HG03280 (cell line): ENCODE measurements at regions not wholly inside any gene's neighbourhood (a gene's known extent, or its start where the extent isn't known, plus 50 kb on each side); places are given as distances from the start of the nearest gene placed in this dataset.
"Not testable (repeated sequence)": the region's sequence is repeated elsewhere in the genome, so short reads cannot be mapped to it uniquely, and the experiment has no call there.

Experiments used
- ATAC-seq: cut with Tn5 transposase; IDR thresholded peaks from one replicate; pipeline ENCODE4 v1.9.1; 2021; ENCODE audit warnings: mild to moderate bottlenecking, moderate library complexity; ENCODE audit not compliant: unreplicated experiment

GRCh38 chr4:77220828-77221613 lies 64.0 kb downstream of the CCNG2 start:
- no peak for ATAC-seq

- ATAC-seq = no peak
Observed at GRCh38 chr4:77225022-77225421, 68.0 kb downstream of the CCNG2 start.

- no peak for ATAC-seq
Observed at GRCh38 chr4:77226939-77227705, 70.1 kb downstream of the CCNG2 start.

- no peak for ATAC-seq
Observed at GRCh38 chr4:77229433-77229832, 72.4 kb downstream of the CCNG2 start.

- no peak for ATAC-seq
Observed at GRCh38 chr4:77232653-77233052, 75.6 kb downstream of the CCNG2 start.

GRCh38 chr4:77235289-77235854 lies 78.4 kb downstream of the CCNG2 start:
- no peak for ATAC-seq

- ATAC-seq = no peak
Observed at GRCh38 chr4:77236806-77237205, 79.8 kb downstream of the CCNG2 start.

GRCh38 chr4:77240469-77241066 lies 83.6 kb downstream of the CCNG2 start:
- peak; percentile 75 for ATAC-seq

- ATAC-seq = no peak
Observed at GRCh38 chr4:77248805-77249204, 91.8 kb downstream of the CCNG2 start.

GRCh38 chr4:77251751-77252150 lies 94.7 kb downstream of the CCNG2 start:
- no peak for ATAC-seq

- no peak for ATAC-seq
Observed at GRCh38 chr4:77263247-77263646, 106.2 kb downstream of the CCNG2 start.

- ATAC-seq = not testable (repeated sequence)
Observed at GRCh38 chr4:77263976-77264375, 107.0 kb downstream of the CCNG2 start.

GRCh38 chr4:77264826-77265225 lies 107.8 kb downstream of the CCNG2 start:
- no peak for ATAC-seq

- ATAC-seq = no peak
Observed at GRCh38 chr4:77268108-77268507, 111.1 kb downstream of the CCNG2 start.

GRCh38 chr4:77269505-77269904 lies 112.5 kb downstream of the CCNG2 start:
- ATAC-seq = no peak

- no peak for ATAC-seq
Observed at GRCh38 chr4:77273412-77273811, 116.4 kb downstream of the CCNG2 start.

- ATAC-seq = not testable (repeated sequence)
Observed at GRCh38 chr4:77279114-77279513, 122.1 kb downstream of the CCNG2 start.

- no peak for ATAC-seq
Observed at GRCh38 chr4:77282305-77282704, 125.3 kb downstream of the CCNG2 start.

- no peak for ATAC-seq
Observed at GRCh38 chr4:77284036-77284435, 127.0 kb downstream of the CCNG2 start.

- ATAC-seq = no peak
Observed at GRCh38 chr4:77286906-77287305, 129.9 kb downstream of the CCNG2 start.

- no peak for ATAC-seq
Observed at GRCh38 chr4:77293426-77293825, 136.4 kb downstream of the CCNG2 start.
